ENCODE measurements at regions not wholly inside any gene's neighbourhood (a gene's known extent, or its start where the extent isn't known, plus 50 kb on each side); places are given as distances from the start of the nearest gene placed in this dataset.
A peak's percentile ranks its signal among the peaks of the same experiment; 100 is the strongest.

GRCh38 chr5:115377468-115378217 is 81.2 kb upstream of the CCDC112 start:
- DNase-seq (ENCODE audit: low read depth) = peak; percentile 80

- no peak for DNase-seq (ENCODE audit: low read depth)
Measured at GRCh38 chr5:115375893-115376292, 79.4 kb upstream of the CCDC112 start.

GRCh38 chr5:115374057-115374775 is 77.8 kb upstream of the CCDC112 start:
- DNase-seq (ENCODE audit: low read depth) = no peak

GRCh38 chr5:115372146-115372545 is 75.7 kb upstream of the CCDC112 start:
- DNase-seq (ENCODE audit: low read depth) = no peak

- DNase-seq (ENCODE audit: low read depth) = no peak
Measured at GRCh38 chr5:115369430-115370144, 73.1 kb upstream of the CCDC112 start.

GRCh38 chr5:115366223-115366622 is 69.8 kb upstream of the CCDC112 start:
- DNase-seq (ENCODE audit: low read depth) = peak; percentile 97

GRCh38 chr5:115363879-115364278 is 67.4 kb upstream of the CCDC112 start:
- DNase-seq (ENCODE audit: low read depth) = no peak

GRCh38 chr5:115360046-115360685 is 63.7 kb upstream of the CCDC112 start:
- DNase-seq (ENCODE audit: low read depth) = peak; percentile 37

- DNase-seq (ENCODE audit: low read depth) = no peak
Measured at GRCh38 chr5:115355767-115356381, 59.4 kb upstream of the CCDC112 start.

GRCh38 chr5:115355095-115355494 is 58.6 kb upstream of the CCDC112 start:
- no peak for DNase-seq (ENCODE audit: low read depth)

- no peak for DNase-seq (ENCODE audit: low read depth)
Measured at GRCh38 chr5:115354246-115354645, 57.8 kb upstream of the CCDC112 start.

GRCh38 chr5:115352571-115352970 is 56.1 kb upstream of the CCDC112 start:
- no peak for DNase-seq (ENCODE audit: low read depth)

- peak; percentile 50 for DNase-seq (ENCODE audit: low read depth)
Measured at GRCh38 chr5:115351356-115352195, 55.1 kb upstream of the CCDC112 start.

GRCh38 chr5:115350894-115351293 is 54.4 kb upstream of the CCDC112 start:
- DNase-seq (ENCODE audit: low read depth) = no peak

- peak; percentile 90 for DNase-seq (ENCODE audit: low read depth)
Measured at GRCh38 chr5:115349001-115349817, 52.8 kb upstream of the CCDC112 start.

GRCh38 chr5:115348175-115348574 is 51.7 kb upstream of the CCDC112 start:
- DNase-seq (ENCODE audit: low read depth) = no peak
